ENCODE measurements at regions not wholly inside any gene's neighbourhood (a gene's known extent, or its start where the extent isn't known, plus 50 kb on each side); places are given as distances from the start of the nearest gene placed in this dataset.

DNA sequence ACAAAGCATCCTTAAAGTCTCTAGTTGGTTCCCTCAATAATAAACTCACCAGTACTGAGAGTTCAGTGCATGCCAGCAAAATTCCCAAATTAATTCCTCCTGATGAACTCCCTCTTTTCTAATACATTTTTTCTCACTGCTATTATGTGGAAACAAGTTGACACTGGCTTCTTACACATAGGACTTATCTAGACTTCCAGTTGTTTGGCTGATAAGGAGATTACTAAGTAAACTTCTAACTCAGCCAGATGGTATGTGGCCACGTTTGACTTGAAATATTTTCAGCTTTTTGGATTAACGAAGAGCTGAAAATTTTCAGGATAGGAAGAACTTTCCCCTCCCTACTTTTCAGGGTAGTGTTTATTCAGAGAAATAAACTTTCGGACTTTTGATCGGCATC is 1154.2 kb upstream of the TENM4 start:
- TF ChIP-seq CHD4 (IDR thresholded peaks at IDR 0.05; ENCODE audit: borderline replicate concordance) (no peak), BHLHE40 (IDR thresholded peaks at IDR 0.05; ENCODE audit: low read depth, low read length) (no peak), EP300 (IDR thresholded peaks at IDR 0.05) (no peak)
- TF ChIP-seq, protein P1, sequence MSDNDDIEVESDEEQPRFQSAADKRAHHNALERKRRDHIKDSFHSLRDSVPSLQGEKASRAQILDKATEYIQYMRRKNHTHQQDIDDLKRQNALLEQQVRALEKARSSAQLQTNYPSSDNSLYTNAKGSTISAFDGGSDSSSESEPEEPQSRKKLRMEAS (IDR thresholded peaks at IDR 0.05): no peak
- TF ChIP-seq, protein P2, sequence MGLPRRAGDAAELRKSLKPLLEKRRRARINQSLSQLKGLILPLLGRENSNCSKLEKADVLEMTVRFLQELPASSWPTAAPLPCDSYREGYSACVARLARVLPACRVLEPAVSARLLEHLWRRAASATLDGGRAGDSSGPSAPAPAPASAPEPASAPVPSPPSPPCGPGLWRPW (IDR thresholded peaks at IDR 0.05): no peak
